IMR-90 (cell line): ENCODE measurements at regions not wholly inside any gene's neighbourhood (a gene's known extent, or its start where the extent isn't known, plus 50 kb on each side); places are given as distances from the start of the nearest gene placed in this dataset. TPM values are rescaled to one million over a fixed set of nuclear protein-coding genes. Genes with fewer than 3 reads are reported as not detected.

Experiments used
- microRNA-seq, 2 experiments: library from miRNA; stranded (forward) in 1 of 2; unstranded in 1 of 2; fragments of 10-50 nt in 1 of 2; fragments of <30 nt in 1 of 2; gene quantifications in 1 of 2; microRNA quantifications in 1 of 2; one replicate each; pipeline versions ENCODE3 to v1.1.0; 2013 to 2020; ENCODE audit not compliant: insufficient read depth in 1 of 2, insufficient read length in 1 of 2, unreplicated experiment in 1 of 2
- small RNA-seq, 5 experiments: library from RNA; depleted of rRNA; stranded (forward); fragments of <200 nt; gene quantifications; one replicate each; pipeline ENCODE3, GENCODE V24; 2012

Small RNA genes in the stretch of these regions (microRNA-seq; reads per million reads assigned to microRNA genes)
- not detected for gene RF00019 (ENCODE audit: insufficient read depth, insufficient read length)

Small RNA genes in the stretch of these regions (small RNA-seq; reads per million reads assigned to genes)
- gene RF00019 = 0 reads per million in 5 experiments
